WTC11 (cell line): ENCODE measurements at regions not wholly inside any gene's neighbourhood (a gene's known extent, or its start where the extent isn't known, plus 50 kb on each side); places are given as distances from the start of the nearest gene placed in this dataset.

ENCODE experiments used
- ATAC-seq: fragments of 200-7000 bp; cut with Tn5 transposase; 2 replicates; pipeline ENCODE4 v1.10.0; 2021; ENCODE audit warnings: mild to moderate bottlenecking, moderate library complexity
- CTCF ChIA-PET: fragments of 300-600 bp; sonication (Branson Sonifier 250); formaldehyde crosslinking; loops from one replicate; lab custom pipeline; 2021; ENCODE audit warnings: antibody characterized with exemption; lab: Charles Lee
- POLR2A ChIA-PET: fragments of 350-600 bp; sonication (Branson Sonifier 250); formaldehyde crosslinking; loops from one replicate; lab custom pipeline; 2021; ENCODE audit warnings: antibody characterized with exemption; lab: Charles Lee
- DNase-seq: peaks from one replicate; pipeline ENCODE4 v3.0.0; 2021; ENCODE audit warnings: low spot score
- H3K27ac Mint-ChIP-seq: 2 replicates; pipeline ENCODE4 v1.8.0; 2021; ENCODE audit warnings: mixed read lengths
- H3K27me3 Mint-ChIP-seq: 2 replicates; pipeline ENCODE4 v1.8.0; 2021; ENCODE audit warnings: low read depth, mild to moderate bottlenecking, moderate library complexity, mixed read lengths
- H3K36me3 Mint-ChIP-seq: 2 replicates; pipeline ENCODE4 v1.8.0; 2021; ENCODE audit warnings: mixed read lengths
- H3K4me1 Mint-ChIP-seq: 2 replicates; pipeline ENCODE4 v1.8.0; 2022; ENCODE audit warnings: mixed read lengths
- H3K4me3 Mint-ChIP-seq: 2 replicates; pipeline ENCODE4 v1.8.0; 2021; ENCODE audit warnings: mild to moderate bottlenecking, moderate library complexity, mixed read lengths
- H3K9me3 Mint-ChIP-seq: 2 replicates; pipeline ENCODE4 v1.8.0; 2021; ENCODE audit warnings: mixed read lengths
- AFF4 ChIP-seq: sonication (generic); formaldehyde crosslinking; IDR thresholded peaks from 2 replicates; pipeline ENCODE4 v1.8.1; 2023; ENCODE audit warnings: mild to moderate bottlenecking, missing genetic modification reagents, borderline replicate concordance
- ATF1 ChIP-seq: sonication (generic); formaldehyde crosslinking; IDR thresholded peaks from 2 replicates; pipeline ENCODE4 v1.8.1; 2023; ENCODE audit warnings: mild to moderate bottlenecking, moderate library complexity, missing genetic modification reagents
- ATF3 ChIP-seq: sonication (generic); formaldehyde crosslinking; conservative IDR thresholded peaks from 2 replicates; pipeline ENCODE4 v1.8.1; 2022; ENCODE audit warnings: mild to moderate bottlenecking, missing genetic modification reagents
- CREB1 ChIP-seq: sonication (generic); formaldehyde crosslinking; IDR thresholded peaks from 2 replicates; pipeline ENCODE4 v1.8.0; 2023; ENCODE audit warnings: mild to moderate bottlenecking, missing genetic modification reagents
- E2F1 ChIP-seq: sonication (generic); formaldehyde crosslinking; IDR thresholded peaks from 2 replicates; pipeline ENCODE4 v1.8.0; 2022; ENCODE audit warnings: mild to moderate bottlenecking, missing genetic modification reagents
- E2F4 ChIP-seq: sonication (generic); formaldehyde crosslinking; IDR thresholded peaks from 2 replicates; pipeline ENCODE4 v1.8.1; 2022; ENCODE audit warnings: low read depth, mild to moderate bottlenecking, moderate library complexity, missing genetic modification reagents, borderline replicate concordance
- EMX1 ChIP-seq: fragments of 250-450 bp; sonication (Bioruptor Pico); IDR thresholded peaks from 2 replicates; pipeline ENCODE4 v1.8.0; 2021; ENCODE audit warnings: mild to moderate bottlenecking
- ERG ChIP-seq: fragments of 250-450 bp; sonication (Bioruptor Pico); IDR thresholded peaks from 2 replicates; pipeline ENCODE4 v1.8.0; 2021; ENCODE audit warnings: mild to moderate bottlenecking
- FOXK1 ChIP-seq: sonication (generic); formaldehyde crosslinking; IDR thresholded peaks from 2 replicates; pipeline ENCODE4 v1.8.0; 2022; ENCODE audit warnings: mild to moderate bottlenecking, moderate library complexity, missing genetic modification reagents
- HMGXB4 ChIP-seq: sonication (generic); formaldehyde crosslinking; IDR thresholded peaks from 2 replicates; pipeline ENCODE4 v1.8.1; 2023; ENCODE audit warnings: mild to moderate bottlenecking, moderate library complexity, missing genetic modification reagents
- OVOL2 ChIP-seq: fragments of 250-450 bp; sonication (Bioruptor Pico); IDR thresholded peaks from 2 replicates; pipeline ENCODE4 v1.9.0; 2021; ENCODE audit warnings: mild to moderate bottlenecking, borderline replicate concordance
- PREB ChIP-seq: sonication (generic); formaldehyde crosslinking; IDR thresholded peaks from 2 replicates; pipeline ENCODE4 v1.8.1; 2022; ENCODE audit warnings: mild to moderate bottlenecking, missing genetic modification reagents, moderate library complexity, borderline replicate concordance
- RORB ChIP-seq: fragments of 250-450 bp; sonication (Bioruptor Pico); IDR thresholded peaks from 2 replicates; pipeline ENCODE4 v1.9.0; 2021; ENCODE audit warnings: mild to moderate bottlenecking
- SP1 ChIP-seq: sonication (generic); formaldehyde crosslinking; conservative IDR thresholded peaks from 2 replicates; pipeline ENCODE4 v1.8.1; 2022; ENCODE audit warnings: missing genetic modification reagents
- ZBTB21 ChIP-seq: sonication (generic); formaldehyde crosslinking; IDR thresholded peaks from 2 replicates; pipeline ENCODE4 v1.8.1; 2023; ENCODE audit warnings: mild to moderate bottlenecking, missing genetic modification reagents, borderline replicate concordance
- ZNF219 ChIP-seq: sonication (generic); formaldehyde crosslinking; IDR thresholded peaks from 2 replicates; pipeline ENCODE4 v1.8.0; 2023; ENCODE audit warnings: missing genetic modification reagents, mild to moderate bottlenecking, borderline replicate concordance
- ZNF317 ChIP-seq: sonication (generic); formaldehyde crosslinking; IDR thresholded peaks from 2 replicates; pipeline ENCODE4 v1.8.1; 2023; ENCODE audit warnings: low read depth, mild to moderate bottlenecking, moderate library complexity, missing genetic modification reagents, borderline replicate concordance
- ZNF396 ChIP-seq: fragments of 250-450 bp; sonication (Bioruptor Pico); IDR thresholded peaks from 2 replicates; pipeline ENCODE4 v1.8.0; 2021; ENCODE audit warnings: mild to moderate bottlenecking, moderate library complexity, borderline replicate concordance
- ZNF425 ChIP-seq: fragments of 250-450 bp; sonication (Bioruptor Pico); conservative IDR thresholded peaks from 2 replicates; pipeline ENCODE4 v1.9.0; 2021; ENCODE audit warnings: mild to moderate bottlenecking

GRCh38 chr1:57655161-57655560, 231.3 kb upstream of the DAB1 start:
- no peak overlapping the region for H3K4me3 Mint-ChIP-seq
- POLR2A ChIA-PET, result no interaction called here
- no peaks in the 10 kb centered on the region for H3K27me3 Mint-ChIP-seq
- peaks cover 11% of the 10 kb centered on the region; the same call in 1 of the 2 replicates for H3K9me3 Mint-ChIP-seq
- no peak for ATAC-seq
- no peak for TF ChIP-seq ZNF425 (CRISPR knock-in tag)
- TF ChIP-seq CREB1, result no peak
- no peak for TF ChIP-seq ZNF396 (CRISPR knock-in tag)
- no peak for TF ChIP-seq E2F4
- TF ChIP-seq RORB (CRISPR knock-in tag), result no peak
- TF ChIP-seq ZNF219, result no peak
- no peak for TF ChIP-seq ATF3 (CRISPR knock-in tag)
- no peak for TF ChIP-seq ERG (CRISPR knock-in tag)
- no peak for TF ChIP-seq FOXK1 (CRISPR knock-in tag)
- TF ChIP-seq ATF1 (CRISPR knock-in tag), result no peak
- TF ChIP-seq OVOL2 (CRISPR knock-in tag), result no peak
- no peak for TF ChIP-seq SP1
- no peak for TF ChIP-seq ZBTB21
- TF ChIP-seq AFF4, result no peak
- no peak for TF ChIP-seq EMX1 (CRISPR knock-in tag)
- no peak for TF ChIP-seq HMGXB4 (CRISPR knock-in tag)
- TF ChIP-seq E2F1 (CRISPR knock-in tag), result no peak
- no peak for TF ChIP-seq ZNF317 (CRISPR knock-in tag)
- no peak for TF ChIP-seq PREB
- TF ChIP-seq, all 79 proteins: peak for 0
- CTCF ChIA-PET, result no interaction called here
- no peak for DNase-seq
- H3K36me3 Mint-ChIP-seq, result no peaks in the 10 kb centered on the region; the same call in 1 of the 2 replicates
- 0 out of 2 replicates have a peak, but pooled peaks cover 3% of the 10 kb centered on the region for H3K4me1 Mint-ChIP-seq
- no peak overlapping the region for H3K27ac Mint-ChIP-seq
